ENCODE measurements at regions not wholly inside any gene's neighbourhood (a gene's known extent, or its start where the extent isn't known, plus 50 kb on each side); places are given as distances from the start of the nearest gene placed in this dataset.

- Histone ChIP-seq H3K27me3 (ENCODE audit: control insufficient read depth, insufficient read depth, low read length) (no peaks in the 10 kb centered on the region), H3K36me3 (ENCODE audit: control insufficient read depth, insufficient read depth, low read length) (no peaks in the 10 kb centered on the region), H2AFZ (replicated peaks; ENCODE audit: low read length, poor library complexity) (no peak overlapping the region), H3K4me1 (ENCODE audit: control insufficient read depth, insufficient read depth, low read length) (no peaks in the 10 kb centered on the region), H2BK15ac (ENCODE audit: low read depth, low read length) (no peak overlapping the region), H3K4me2 (ENCODE audit: low read depth, low read length) (no peak overlapping the region), H3K9ac (ENCODE audit: low read depth, low read length) (no peak overlapping the region), H2BK120ac (ENCODE audit: low read depth, low read length) (no peak overlapping the region), H3K4ac (ENCODE audit: low read depth, low read length) (no peak overlapping the region), H3K9me3 (ENCODE audit: control insufficient read depth, insufficient read depth, low read length) (peaks cover 36% of the 10 kb centered on the region), H2AK9ac (replicated peaks; ENCODE audit: low read depth, low read length, poor library complexity) (no peak overlapping the region), H3K27ac (ENCODE audit: insufficient read depth, low read length) (no peak overlapping the region), H2BK5ac (ENCODE audit: low read depth, low read length, poor library complexity, severe bottlenecking) (no peak overlapping the region), H3K18ac (ENCODE audit: low read depth, low read length) (no peak overlapping the region), H3K23ac (ENCODE audit: low read depth, low read length) (no peak overlapping the region), H3K14ac (replicated peaks; ENCODE audit: low read depth, low read length) (no peak overlapping the region), H2BK20ac (ENCODE audit: low read depth, low read length) (no peak overlapping the region), H4K20me1 (ENCODE audit: insufficient read depth, low read length) (no peaks in the 10 kb centered on the region), H4K8ac (ENCODE audit: low read depth in 2 of 2, low read length in 2 of 2) (no peak overlapping the region), H3K9me1 (ENCODE audit: insufficient read depth, low read length) (no peaks in the 10 kb centered on the region), H3K4me3 (ENCODE audit: insufficient read depth, low read depth, low read length) (no peak overlapping the region), H3K79me1 (ENCODE audit: low read depth in 1 of 2, low read length in 2 of 2) (no peaks in the 10 kb centered on the region), H4K91ac (ENCODE audit: insufficient read depth, low read depth, low read length) (no peak overlapping the region), H3K56ac (ENCODE audit: extremely low read depth, insufficient read depth, low read length) (no peak overlapping the region), H4K5ac (ENCODE audit: low read depth, low read length) (no peak overlapping the region), H2AK5ac (ENCODE audit: low read depth, low read length) (no peak overlapping the region)
- ChIA-PET CTCF (no interaction called here), POLR2A (ENCODE audit: unreplicated experiment) (no interaction called here)
- intact Hi-C loops (cut with micrococcal nuclease) (no loop called here), dilution Hi-C loops (cut with HindIII; ENCODE audit: low sequenced_read_pairs, unreplicated experiment) (no loop called here), in situ Hi-C loops (cut with MboI; ENCODE audit: low sequenced_read_pairs) (no loop called here)
- DNase-seq: no peak
- WGBS, 2 experiments (ENCODE audit: extremely low coverage in 2 of 2, insufficient read length in 1 of 2): 72% methylated on average over 5 of the region's 15 CpGs; no CpG with 5 or more reads in 1 of the 2 experiments
- ATAC-seq (ENCODE audit: low read depth): no peak
- BruUV-seq (replicated peaks): no TSS peak
- no peak for TF ChIP-seq MXI1 (IDR thresholded peaks at IDR 0.05; ENCODE audit: borderline replicate concordance, low read depth, low read length)
- no peak for TF ChIP-seq BHLHE40 (IDR thresholded peaks at IDR 0.05; ENCODE audit: low read depth, low read length)
- TF ChIP-seq CHD1 (IDR thresholded peaks at IDR 0.05; ENCODE audit: low read depth, low read length): no peak
- no peak for TF ChIP-seq MAZ (IDR thresholded peaks at IDR 0.05; ENCODE audit: borderline replicate concordance, low read depth, low read length)
- no peak for TF ChIP-seq NFE2L2 (IDR thresholded peaks at IDR 0.05; ENCODE audit: low read depth, low read length)
- TF ChIP-seq SMC3 (IDR thresholded peaks at IDR 0.05; ENCODE audit: low read depth, low read length): no peak
- no peak for TF ChIP-seq RAD21 (IDR thresholded peaks at IDR 0.05; ENCODE audit: low read length)
- no peak for TF ChIP-seq ELK1 (IDR thresholded peaks at IDR 0.05; ENCODE audit: borderline replicate concordance, low read depth, low read length)
- TF ChIP-seq, protein P1, sequence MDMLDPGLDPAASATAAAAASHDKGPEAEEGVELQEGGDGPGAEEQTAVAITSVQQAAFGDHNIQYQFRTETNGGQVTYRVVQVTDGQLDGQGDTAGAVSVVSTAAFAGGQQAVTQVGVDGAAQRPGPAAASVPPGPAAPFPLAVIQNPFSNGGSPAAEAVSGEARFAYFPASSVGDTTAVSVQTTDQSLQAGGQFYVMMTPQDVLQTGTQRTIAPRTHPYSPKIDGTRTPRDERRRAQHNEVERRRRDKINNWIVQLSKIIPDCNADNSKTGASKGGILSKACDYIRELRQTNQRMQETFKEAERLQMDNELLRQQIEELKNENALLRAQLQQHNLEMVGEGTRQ (IDR thresholded peaks at IDR 0.05; ENCODE audit: low read depth, low read length): no peak
- TF ChIP-seq CEBPB (IDR thresholded peaks at IDR 0.05; ENCODE audit: low read depth, low read length): no peak
- TF ChIP-seq RCOR1 (IDR thresholded peaks at IDR 0.05; ENCODE audit: insufficient replicate concordance, low read length): no peak
- no peak for TF ChIP-seq FOS (IDR thresholded peaks at IDR 0.05; ENCODE audit: low read depth, low read length)
- no peak for TF ChIP-seq MAFK (IDR thresholded peaks at IDR 0.05; ENCODE audit: low read depth, low read length)
- no peak for TF ChIP-seq CTCF (conservative IDR thresholded peaks at IDR 0.05; ENCODE audit: low read depth, low read length)
- no peak for TF ChIP-seq POLR2A (IDR thresholded peaks at IDR 0.05; ENCODE audit: low read depth, low read length)
Measured at GRCh38 chr2:2932189-2932588, 445.4 kb downstream of the EIPR1 start.
